H7 (cell line): ENCODE measurements at regions not wholly inside any gene's neighbourhood (a gene's known extent, or its start where the extent isn't known, plus 50 kb on each side); places are given as distances from the start of the nearest gene placed in this dataset.

Experiments used
- DNase-seq: peaks from one replicate; pipeline ENCODE4 v3.0.0; 2012
- H3K27me3 ChIP-seq: 2 replicates; pipeline ENCODE4 v1.6.0; 2011; ENCODE audit warnings: mild to moderate bottlenecking, low read length; ENCODE audit not compliant: control insufficient read depth, insufficient read depth
- H3K36me3 ChIP-seq: replicated peaks from 2 replicates; pipeline ENCODE4 v1.5.1; 2011; ENCODE audit warnings: low read length; ENCODE audit not compliant: control insufficient read depth, insufficient read depth
- H3K4me3 ChIP-seq: 2 replicates; pipeline ENCODE4 v1.5.1; 2011; ENCODE audit warnings: low read depth, mild to moderate bottlenecking, control low read depth, low read length, moderate library complexity; ENCODE audit not compliant: insufficient read depth

DNA sequence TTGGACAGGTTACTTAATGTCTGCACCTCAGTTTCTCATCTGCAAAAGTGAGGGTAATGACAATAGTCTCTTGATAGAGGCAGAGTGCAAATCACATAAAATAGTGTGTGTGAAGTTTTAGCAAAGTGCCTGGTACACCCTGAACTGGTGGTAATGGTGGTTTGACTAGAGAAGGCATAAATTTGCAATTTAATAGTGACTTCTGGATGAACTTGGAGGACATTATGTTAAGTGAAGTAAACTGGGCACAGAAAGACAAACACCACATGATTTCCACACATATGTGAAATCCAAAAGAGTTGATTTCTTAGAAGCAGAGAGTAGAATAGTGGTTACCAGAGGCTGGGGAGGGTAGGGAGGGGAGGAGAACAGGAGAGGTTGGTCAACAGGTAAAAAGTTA lies 54.8 kb upstream of the FUT8 start:
- DNase-seq: no peak
- Histone ChIP-seq H3K4me3 (no peak overlapping the region), H3K27me3 (no peaks in the 10 kb centered on the region), H3K36me3 (no peaks in the 10 kb centered on the region)

DNA sequence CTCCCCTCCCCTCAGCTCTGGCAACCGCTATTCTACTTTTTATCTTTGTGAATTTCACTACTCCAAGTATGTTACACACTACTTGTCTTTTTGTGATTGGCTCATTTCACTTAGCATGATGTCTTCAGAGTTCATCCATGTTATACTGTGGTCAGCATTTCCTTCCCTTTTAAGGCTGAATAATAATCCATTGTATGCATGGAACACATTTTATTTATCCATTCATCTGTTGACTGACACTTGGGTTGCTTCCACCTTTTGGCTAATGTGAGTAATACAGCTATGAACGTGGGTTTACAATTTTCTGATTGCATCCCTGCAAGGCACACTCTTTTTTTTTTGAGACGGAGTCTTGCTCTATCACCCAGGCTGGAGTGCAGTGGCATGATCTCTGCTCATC lies 53.0 kb upstream of the FUT8 start:
- H3K4me3 ChIP-seq: no peak overlapping the region

DNA sequence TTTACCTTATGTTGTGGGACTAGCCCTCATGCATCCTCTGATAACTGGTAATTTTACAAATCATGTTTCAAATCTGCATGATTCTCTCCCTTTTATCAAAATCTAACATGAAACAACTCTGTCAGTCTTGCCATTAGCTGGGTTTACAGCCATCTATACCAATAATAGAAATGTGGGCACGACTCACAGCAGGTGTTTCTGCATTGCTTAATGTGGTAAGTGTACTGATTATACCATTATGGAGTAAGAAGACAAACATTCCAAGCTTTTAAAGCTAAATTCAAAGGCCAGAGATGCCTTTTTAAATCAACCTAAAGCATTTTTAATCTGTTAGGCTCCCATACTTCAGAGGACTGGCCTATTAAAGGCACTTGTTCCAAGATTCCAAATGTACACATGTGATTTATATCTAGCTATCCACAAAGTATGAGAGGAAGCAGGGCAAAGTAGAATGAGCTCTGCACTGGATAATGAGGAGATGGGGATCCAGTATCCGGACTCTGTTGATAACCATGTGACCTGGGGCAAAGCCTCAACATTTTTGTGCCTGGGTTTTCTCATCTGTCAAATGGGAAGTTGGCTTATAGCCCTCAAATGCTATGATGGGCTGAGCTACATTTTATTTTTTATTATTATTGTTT lies 52.3 kb upstream of the FUT8 start:
- DNase-seq: no peak
- no peaks in the 10 kb centered on the region for H3K36me3 ChIP-seq
- H3K4me3 ChIP-seq: no peak overlapping the region
- H3K27me3 ChIP-seq: no peaks in the 10 kb centered on the region

More for the DNA sequence above, 53.0 kb upstream of the FUT8 start:
- no peaks in the 10 kb centered on the region for H3K27me3 ChIP-seq
- H3K36me3 ChIP-seq: no peaks in the 10 kb centered on the region
- DNase-seq: no peak

DNA sequence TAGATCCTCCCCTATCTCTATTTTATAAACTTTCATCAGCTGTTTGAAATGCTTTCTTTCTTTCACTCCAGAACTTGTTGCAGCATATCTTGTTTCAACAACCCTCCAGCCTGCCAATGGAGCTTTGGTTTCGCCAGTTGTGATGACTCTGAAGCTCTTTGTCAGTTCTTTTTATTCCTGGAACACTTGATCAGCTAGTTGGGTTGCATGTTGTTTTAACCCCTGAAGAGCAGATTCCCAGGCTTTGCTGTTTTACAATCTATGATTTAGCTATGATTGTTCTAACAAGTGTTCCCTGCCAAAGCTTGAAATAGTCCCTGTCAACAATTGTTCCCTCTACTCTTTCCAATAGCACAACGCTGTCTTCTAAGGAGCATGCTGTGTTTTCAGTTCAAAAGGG lies 50.6 kb upstream of the FUT8 start:
- no peak overlapping the region for H3K4me3 ChIP-seq
- H3K36me3 ChIP-seq: no peaks in the 10 kb centered on the region
- DNase-seq: no peak
- no peaks in the 10 kb centered on the region for H3K27me3 ChIP-seq
